Stimulated activated CD8-positive, alpha-beta memory T cell treated with anti-CD3 and anti-CD28 coated beads, Interleukin-4, amount 100 ng/mL, for 1 hour (primary cell): ENCODE measurements at regions not wholly inside any gene's neighbourhood (a gene's known extent, or its start where the extent isn't known, plus 50 kb on each side); places are given as distances from the start of the nearest gene placed in this dataset.
"Not testable (repeated sequence)": the region's sequence is repeated elsewhere in the genome, so short reads cannot be mapped to it uniquely, and the experiment has no call there.

Experiments used
- DNase-seq, 2 donors: peaks; one replicate each; pipeline ENCODE4 v3.0.0-alpha.2; 2020; ENCODE audit warnings: low read depth in 2 of 2, low spot score in 1 of 2

GRCh38 chr9:124084087-124084486 is 72.5 kb downstream of the LHX2 start:
- no peak for DNase-seq

- DNase-seq = no peak
Measured at GRCh38 chr9:124087226-124087625, 75.7 kb downstream of the LHX2 start.

GRCh38 chr9:124088476-124088837 is 76.9 kb downstream of the LHX2 start:
- DNase-seq = no peak

- not testable (repeated sequence) for DNase-seq
Measured at GRCh38 chr9:124089631-124090488, 78.3 kb downstream of the LHX2 start.

- DNase-seq = no peak
Measured at GRCh38 chr9:124098141-124098905, 86.8 kb downstream of the LHX2 start.

GRCh38 chr9:124099860-124100259 is 88.3 kb downstream of the LHX2 start:
- DNase-seq = no peak

- DNase-seq = no peak
Measured at GRCh38 chr9:124101215-124101968, 89.8 kb downstream of the LHX2 start.

GRCh38 chr9:124101969-124102345 is 90.4 kb downstream of the LHX2 start:
- no peak for DNase-seq

GRCh38 chr9:124102363-124102762 is 90.8 kb downstream of the LHX2 start:
- no peak for DNase-seq

- DNase-seq = no peak
Measured at GRCh38 chr9:124105266-124105665, 93.7 kb downstream of the LHX2 start.

GRCh38 chr9:124108216-124108615 is 96.6 kb downstream of the LHX2 start:
- DNase-seq = no peak

- DNase-seq = no peak
Measured at GRCh38 chr9:124110307-124110915, 98.8 kb downstream of the LHX2 start.

- DNase-seq = no peak
Measured at GRCh38 chr9:124116683-124117363, 105.3 kb downstream of the LHX2 start.

- no peak for DNase-seq
Measured at GRCh38 chr9:124118894-124119293, 107.3 kb downstream of the LHX2 start.

- DNase-seq = no peak
Measured at GRCh38 chr9:124120272-124120671, 108.7 kb downstream of the LHX2 start.

- DNase-seq = no peak
Measured at GRCh38 chr9:124121725-124122124, 110.2 kb downstream of the LHX2 start.

GRCh38 chr9:124122321-124122720 is 110.8 kb downstream of the LHX2 start:
- no peak for DNase-seq

- DNase-seq = no peak
Measured at GRCh38 chr9:124122813-124123462, 111.4 kb downstream of the LHX2 start.

- not testable (repeated sequence) for DNase-seq
Measured at GRCh38 chr9:124123621-124124020, 112.1 kb downstream of the LHX2 start.
